Left cardiac atrium (tissue), 4 donors: ENCODE measurements at regions not wholly inside any gene's neighbourhood (a gene's known extent, or its start where the extent isn't known, plus 50 kb on each side); places are given as distances from the start of the nearest gene placed in this dataset.

Experiments used
- ATAC-seq, 2 donors: fragments of 200-7000 bp; cut with Tn5 transposase; one replicate each; pipeline ENCODE4 v1.9.1; 2020; ENCODE audit warnings: mild to moderate bottlenecking in 2 of 2, moderate library complexity in 2 of 2
- DNase-seq: peaks from one replicate; pipeline ENCODE4 v3.0.0-alpha.2; 2020
- intact Hi-C, 2 donors: fragments of 100-400 bp; cut with DNase I; formaldehyde crosslinking; loops; one replicate each; pipeline versions ENCODE4 v1.14.1 to v1.15.1; 2022 to 2023
- donor health status: DM: no; HTN: yes; CAD: no.
- donor health status: DM: no; HTN: yes; CAD: no; lungs with severe emphysema.
- donor health status: DM: yes; HTN: yes; CAD: no.
- donor health status: Dilated cardiomyopathy.

GRCh38 chr2:42967959-42968674, 175.7 kb upstream of the HAAO start:
- ATAC-seq (peak; percentile 61 to 70), DNase-seq (peak; percentile 63)
- intact Hi-C loops = no loop called here

GRCh38 chr2:42965910-42966309, 173.5 kb upstream of the HAAO start:
- intact Hi-C loops = no loop called here
- ATAC-seq = no peak
- DNase-seq = no peak

GRCh38 chr2:42965196-42965595, 172.8 kb upstream of the HAAO start:
- intact Hi-C loops = no loop called here
- DNase-seq = no peak
- no peak for ATAC-seq

- ATAC-seq = peak; percentile 61 to 75
- intact Hi-C loops = no loop called here
- peak; percentile 88 for DNase-seq
Observed at GRCh38 chr2:42964439-42965083, 172.2 kb upstream of the HAAO start.

- ATAC-seq (no peak), DNase-seq (no peak)
- intact Hi-C loops = no loop called here
Observed at GRCh38 chr2:42963452-42964068, 171.2 kb upstream of the HAAO start.

- DNase-seq = no peak
- intact Hi-C loops = no loop called here
- ATAC-seq = no peak
Observed at GRCh38 chr2:42962508-42962953, 170.1 kb upstream of the HAAO start.

GRCh38 chr2:42961961-42962360, 169.6 kb upstream of the HAAO start:
- intact Hi-C loops = no loop called here
- no peak for ATAC-seq

GRCh38 chr2:42961385-42961811, 169.0 kb upstream of the HAAO start:
- intact Hi-C loops = no loop called here
- DNase-seq = peak; percentile 68
- ATAC-seq = peak; percentile 33 to 60

More at GRCh38 chr2:42961961-42962360, 169.6 kb upstream of the HAAO start:
- DNase-seq = no peak

GRCh38 chr2:42960842-42961180, 168.4 kb upstream of the HAAO start:
- no peak for DNase-seq
- intact Hi-C loops = no loop called here
- no peak for ATAC-seq

GRCh38 chr2:42960002-42960841, 167.8 kb upstream of the HAAO start:
- DNase-seq (peak; percentile 12), ATAC-seq (no peak)
- intact Hi-C loops = no loop called here

- intact Hi-C loops = no loop called here
- peak; percentile 61 to 72 for ATAC-seq
- peak; percentile 81 for DNase-seq
Observed at GRCh38 chr2:42959234-42960001, 167.0 kb upstream of the HAAO start.

- ATAC-seq (no peak), DNase-seq (no peak)
- intact Hi-C loops = no loop called here
Observed at GRCh38 chr2:42958741-42959233, 166.4 kb upstream of the HAAO start.

- DNase-seq (no peak), ATAC-seq (no peak)
- intact Hi-C loops = no loop called here
Observed at GRCh38 chr2:42957861-42958301, 165.5 kb upstream of the HAAO start.

GRCh38 chr2:42957109-42957860, 164.9 kb upstream of the HAAO start:
- ATAC-seq (no peak), DNase-seq (no peak)
- intact Hi-C loops = no loop called here

- intact Hi-C loops = no loop called here
- no peak for DNase-seq
- no peak for ATAC-seq
Observed at GRCh38 chr2:42954227-42954962, 162.0 kb upstream of the HAAO start.

- DNase-seq (no peak), ATAC-seq (no peak)
- intact Hi-C loops = no loop called here
Observed at GRCh38 chr2:42953216-42953615, 160.8 kb upstream of the HAAO start.

GRCh38 chr2:42951263-42951938, 159.0 kb upstream of the HAAO start:
- ATAC-seq (peak; percentile 50 to 65), DNase-seq (no peak)
- intact Hi-C loops = no loop called here
